GM12875 (cell line): ENCODE measurements at regions not wholly inside any gene's neighbourhood (a gene's known extent, or its start where the extent isn't known, plus 50 kb on each side); places are given as distances from the start of the nearest gene placed in this dataset.

Source experiments
- H3K4me3 ChIP-seq: one replicate; pipeline ENCODE4 v1.5.1; 2011; ENCODE audit warnings: low read depth, low read length, control low read depth
- TF ChIP-seq, protein P1 (sequence below): IDR thresholded peaks from 2 replicates; pipeline ENCODE4 v1.5.1; 2011; ENCODE audit warnings: low read depth, mild to moderate bottlenecking, control low read depth, inconsistent platforms, low read length, moderate library complexity, borderline replicate concordance; ENCODE audit not compliant: insufficient read depth

DNA sequence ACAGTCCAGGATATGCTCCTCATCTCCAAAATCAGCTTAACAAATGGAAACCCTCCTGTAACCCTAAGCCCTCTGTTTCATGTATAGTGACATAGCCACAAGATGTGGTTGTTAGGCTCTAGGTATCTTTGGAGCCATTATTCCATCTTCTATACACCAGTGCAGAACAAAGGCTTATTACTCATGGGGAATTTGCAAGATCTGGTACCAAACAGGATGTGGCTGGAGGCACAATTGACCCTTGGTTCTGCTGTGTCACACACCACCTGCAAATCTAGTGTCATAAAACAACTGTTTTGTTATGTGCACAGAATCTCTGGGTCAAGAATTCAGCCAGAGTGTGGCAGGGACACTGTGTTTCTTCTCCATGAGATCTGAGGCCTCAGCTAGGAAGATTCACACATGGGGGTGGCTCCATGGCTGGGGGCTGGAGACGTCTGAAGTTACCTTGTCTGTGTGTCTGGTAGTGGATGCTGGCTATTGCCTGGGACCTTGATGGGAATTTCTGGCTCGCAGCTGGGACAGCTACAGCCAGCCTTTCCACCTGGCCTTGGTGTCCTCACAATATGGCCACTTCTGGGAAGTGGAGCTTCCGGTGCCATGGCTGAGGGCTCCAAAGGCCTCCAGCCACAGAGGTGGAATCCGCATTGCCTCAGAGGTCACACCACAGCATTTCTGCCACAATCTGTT lies 369.9 kb downstream of the CDH26 start:
- H3K4me3 ChIP-seq, result no peak overlapping the region
- TF ChIP-seq, protein P1, sequence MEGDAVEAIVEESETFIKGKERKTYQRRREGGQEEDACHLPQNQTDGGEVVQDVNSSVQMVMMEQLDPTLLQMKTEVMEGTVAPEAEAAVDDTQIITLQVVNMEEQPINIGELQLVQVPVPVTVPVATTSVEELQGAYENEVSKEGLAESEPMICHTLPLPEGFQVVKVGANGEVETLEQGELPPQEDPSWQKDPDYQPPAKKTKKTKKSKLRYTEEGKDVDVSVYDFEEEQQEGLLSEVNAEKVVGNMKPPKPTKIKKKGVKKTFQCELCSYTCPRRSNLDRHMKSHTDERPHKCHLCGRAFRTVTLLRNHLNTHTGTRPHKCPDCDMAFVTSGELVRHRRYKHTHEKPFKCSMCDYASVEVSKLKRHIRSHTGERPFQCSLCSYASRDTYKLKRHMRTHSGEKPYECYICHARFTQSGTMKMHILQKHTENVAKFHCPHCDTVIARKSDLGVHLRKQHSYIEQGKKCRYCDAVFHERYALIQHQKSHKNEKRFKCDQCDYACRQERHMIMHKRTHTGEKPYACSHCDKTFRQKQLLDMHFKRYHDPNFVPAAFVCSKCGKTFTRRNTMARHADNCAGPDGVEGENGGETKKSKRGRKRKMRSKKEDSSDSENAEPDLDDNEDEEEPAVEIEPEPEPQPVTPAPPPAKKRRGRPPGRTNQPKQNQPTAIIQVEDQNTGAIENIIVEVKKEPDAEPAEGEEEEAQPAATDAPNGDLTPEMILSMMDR, result no peak

- TF ChIP-seq, protein P1, result no peak
- no peak overlapping the region for H3K4me3 ChIP-seq
Measured at GRCh38 chr20:60330461-60330860, 372.2 kb downstream of the CDH26 start.

- no peak overlapping the region for H3K4me3 ChIP-seq
- TF ChIP-seq, protein P1, result no peak
Measured at GRCh38 chr20:60331688-60332300, 373.6 kb downstream of the CDH26 start.

DNA sequence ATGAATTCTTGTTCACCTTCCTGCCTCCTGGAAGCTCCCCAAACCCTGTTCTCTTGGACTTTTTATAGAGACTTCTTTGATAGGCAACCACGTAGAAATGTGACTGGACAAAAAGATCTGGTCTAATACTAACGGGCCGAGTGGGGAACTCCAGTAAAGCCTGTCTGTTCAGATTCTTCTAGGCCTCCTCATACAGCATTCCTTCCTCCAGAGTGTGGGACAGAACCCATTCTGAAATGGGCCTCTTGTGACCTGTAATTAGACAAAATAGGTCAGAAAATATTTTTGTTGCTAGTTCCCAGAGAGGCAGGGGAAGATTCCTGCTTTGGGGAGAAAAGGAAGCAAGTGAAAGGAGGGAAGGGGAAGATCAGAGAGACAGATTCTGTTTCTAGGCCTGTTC lies 374.3 kb downstream of the CDH26 start:
- H3K4me3 ChIP-seq, result no peak overlapping the region
- TF ChIP-seq, protein P1, result no peak

DNA sequence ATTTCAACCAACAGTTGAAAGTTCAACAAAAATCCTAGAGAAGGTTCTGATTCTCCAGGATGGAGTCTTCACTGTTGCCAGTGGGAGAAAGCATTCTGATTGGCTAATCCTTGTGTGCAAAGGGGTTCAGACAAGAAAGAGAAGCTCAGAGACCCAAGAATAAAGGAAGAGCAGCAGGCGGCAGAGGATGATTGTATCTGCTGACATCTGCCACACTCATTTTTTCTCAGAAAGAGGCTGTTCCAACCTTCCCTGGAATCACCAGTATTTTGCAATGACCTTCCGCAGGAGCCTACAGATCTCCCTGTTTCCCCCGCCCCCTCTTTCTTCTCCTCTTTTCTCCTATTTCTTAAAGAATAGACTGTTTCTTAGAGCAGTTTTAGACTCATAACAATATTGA lies 376.7 kb downstream of the CDH26 start:
- H3K4me3 ChIP-seq, result no peak overlapping the region

GRCh38 chr20:60338556-60338955 lies 380.3 kb downstream of the CDH26 start:
- H3K4me3 ChIP-seq, result no peak overlapping the region
- TF ChIP-seq, protein P1, result no peak

More for the DNA sequence above, 376.7 kb downstream of the CDH26 start:
- TF ChIP-seq, protein P1, result no peak

- no peak overlapping the region for H3K4me3 ChIP-seq
- TF ChIP-seq, protein P1, result no peak
Measured at GRCh38 chr20:60339738-60340137, 381.5 kb downstream of the CDH26 start.
